HCT116 (cell line): ENCODE measurements at regions not wholly inside any gene's neighbourhood (a gene's known extent, or its start where the extent isn't known, plus 50 kb on each side); places are given as distances from the start of the nearest gene placed in this dataset.

ENCODE experiments used
- ATAC-seq: fragments of 200-7000 bp; cut with Tn5 transposase; 2 replicates; pipeline ENCODE4 v1.9.1; 2020; ENCODE audit warnings: mild to moderate bottlenecking, moderate library complexity
- BruUV-seq: library from RNA; stranded (reverse); fragments of 400-500 nt; replicated peaks from 2 replicates; lab custom pipeline; 2021; lab: Mats Ljungman, UMichigan
- CTCF ChIA-PET: fragments of 300-600 bp; sonication (Branson Sonifier 250); formaldehyde crosslinking; loops from one replicate; lab custom pipeline; 2021; ENCODE audit warnings: antibody characterized with exemption; lab: Charles Lee
- POLR2A ChIA-PET: fragments of 300-600, 350-600 bp; sonication (Branson Sonifier 250); formaldehyde crosslinking; loops from one replicate; lab custom pipeline; 2021; ENCODE audit warnings: antibody characterized with exemption; lab: Charles Lee
- RAD21 ChIA-PET, 2 experiments: fragments of 300-600 bp; sonication (Branson Sonifier 250); formaldehyde crosslinking; loops; one replicate each; lab custom pipeline; 2023; ENCODE audit warnings: low total read pairs in 2 of 2; ENCODE audit not compliant: uncharacterized antibody in 2 of 2, unreplicated experiment in 2 of 2, low non-redundant PET in 1 of 2; lab: Charles Lee
- DNase-seq: peaks from one replicate; pipeline ENCODE4 v3.0.0-alpha.2; 2010; ENCODE audit warnings: low read depth, low spot score
- H2AFZ ChIP-seq: fragments of 200-600 bp; shearing (Covaris generic), sonication (generic); 2 replicates; pipeline ENCODE4 v1.6.1; 2017; ENCODE audit warnings: low read depth, mixed run types, mixed read lengths, antibody characterized with exemption, low read length; ENCODE audit not compliant: poor library complexity, severe bottlenecking
- H3K27ac ChIP-seq: 2 replicates; pipeline ENCODE4 v1.5.1; 2012; ENCODE audit warnings: low read depth, low read length
- H3K27me3 ChIP-seq: fragments of 200-600 bp; sonication (generic); 2 replicates; pipeline ENCODE4 v1.6.1; 2016; ENCODE audit warnings: mixed run types, low read length, mixed read lengths; ENCODE audit not compliant: insufficient read depth
- H3K36me3 ChIP-seq, 2 experiments: fragments of 200-500 bp in 1 of 2; fragments of 200-600 bp in 1 of 2; sonication (Bioruptor generic) in 1 of 2; sonication (generic) in 1 of 2; 2 replicates each; pipeline versions ENCODE4 v1.5.1 to v1.6.1; 2014 to 2016; ENCODE audit warnings: low read length in 2 of 2, inconsistent platforms in 1 of 2, mixed read lengths in 1 of 2, mixed run types in 1 of 2; ENCODE audit not compliant: insufficient read depth in 2 of 2, control insufficient read depth in 1 of 2
- H3K4me1 ChIP-seq, 2 experiments: fragments of 200-600 bp in 1 of 2; sonication (generic) in 1 of 2; 2 replicates each; pipeline versions ENCODE4 v1.5.1 to v1.6.1; 2012 to 2017; ENCODE audit warnings: low read length in 2 of 2, inconsistent platforms in 1 of 2, mild to moderate bottlenecking in 1 of 2, mixed read lengths in 1 of 2, mixed run types in 1 of 2, moderate library complexity in 1 of 2; ENCODE audit not compliant: insufficient read depth in 2 of 2, control insufficient read depth in 1 of 2
- H3K4me2 ChIP-seq: fragments of 200-600 bp; sonication (generic); 2 replicates; pipeline ENCODE4 v1.6.1; 2017; ENCODE audit warnings: mixed run types, low read length, mixed read lengths
- H3K4me3 ChIP-seq, 2 experiments: fragments of 200-600 bp in 1 of 2; sonication (generic) in 1 of 2; replicated peaks in 1 of 2; 2 replicates each; pipeline ENCODE4 v1.5.1; 2011 to 2016; ENCODE audit warnings: low read length in 2 of 2, control low read depth in 1 of 2, low read depth in 1 of 2, mild to moderate bottlenecking in 1 of 2, mixed read lengths in 1 of 2, mixed run types in 1 of 2
- H3K79me2 ChIP-seq: fragments of 200-600 bp; sonication (generic); 2 replicates; pipeline ENCODE4 v1.6.1; 2017; ENCODE audit warnings: mild to moderate bottlenecking, mixed run types, low read length, moderate library complexity, mixed read lengths; ENCODE audit not compliant: insufficient read depth
- H3K9ac ChIP-seq: fragments of 200-600 bp; sonication (generic); 2 replicates; pipeline ENCODE4 v1.6.1; 2016; ENCODE audit warnings: low read length, mixed read lengths
- H3K9me2 ChIP-seq: fragments of 200-600 bp; sonication (generic), shearing (Covaris generic); 2 replicates; pipeline ENCODE4 v1.6.1; 2017; ENCODE audit warnings: mixed run types, mild to moderate bottlenecking, moderate library complexity; ENCODE audit not compliant: insufficient read depth
- H3K9me3 ChIP-seq, 2 experiments: fragments of 200-500 bp in 1 of 2; fragments of 200-600 bp in 1 of 2; sonication (Bioruptor generic) in 1 of 2; sonication (generic) in 1 of 2; 2 replicates each; pipeline ENCODE4 v1.6.1; 2014 to 2017; ENCODE audit warnings: low read length in 2 of 2, mixed read lengths in 2 of 2, inconsistent platforms in 1 of 2, low read depth in 1 of 2, mild to moderate bottlenecking in 1 of 2, mixed run types in 1 of 2, moderate library complexity in 1 of 2; ENCODE audit not compliant: control insufficient read depth in 1 of 2, insufficient read depth in 1 of 2
- H4K20me1 ChIP-seq: fragments of 200-600 bp; sonication (generic), shearing (Covaris generic); 2 replicates; pipeline ENCODE4 v1.6.1; 2017; ENCODE audit warnings: mixed run types, mild to moderate bottlenecking, moderate library complexity; ENCODE audit not compliant: insufficient read depth
- CEBPB ChIP-seq: IDR thresholded peaks from 2 replicates; pipeline ENCODE4 v1.6.1; 2012; ENCODE audit warnings: low read depth
- EGR1 ChIP-seq: IDR thresholded peaks from 2 replicates; pipeline ENCODE4 v1.6.1; 2012; ENCODE audit warnings: low read depth
- EZH2 ChIP-seq: fragments of 200-600 bp; sonication (generic); IDR thresholded peaks from 2 replicates; pipeline ENCODE4 v1.6.1; 2017; ENCODE audit warnings: antibody characterized with exemption, mixed run types
- MAX ChIP-seq: IDR thresholded peaks from 2 replicates; pipeline ENCODE4 v1.6.1; 2012
- POLR2A ChIP-seq: IDR thresholded peaks from 2 replicates; pipeline ENCODE4 v1.7.0; 2011; ENCODE audit warnings: borderline replicate concordance; ENCODE audit not compliant: insufficient read depth, insufficient read length; ENCODE audit errors: extremely low read depth
- POLR2AphosphoS5 ChIP-seq: IDR thresholded peaks from 2 replicates; pipeline ENCODE4 v1.6.1; 2011; ENCODE audit warnings: mild to moderate bottlenecking, low read depth, low read length, moderate library complexity
- REST ChIP-seq: IDR thresholded peaks from 2 replicates; pipeline ENCODE4 v1.6.1; 2012; ENCODE audit warnings: low read depth
- SP1 ChIP-seq: IDR thresholded peaks from 2 replicates; pipeline ENCODE4 v1.6.1; 2012; ENCODE audit warnings: low read depth
- SRF ChIP-seq: IDR thresholded peaks from 2 replicates; pipeline ENCODE4 v1.6.1; 2012; ENCODE audit warnings: low read depth
- YY1 ChIP-seq: IDR thresholded peaks from 2 replicates; pipeline ENCODE4 v1.6.1; 2011; ENCODE audit warnings: low read length, low read depth, moderate library complexity, mild to moderate bottlenecking; ENCODE audit not compliant: insufficient replicate concordance; ENCODE audit errors: extremely low read depth
- ZBTB33 ChIP-seq: IDR thresholded peaks from 2 replicates; pipeline ENCODE4 v1.6.1; 2011; ENCODE audit warnings: mild to moderate bottlenecking, low read length, moderate library complexity; ENCODE audit not compliant: insufficient replicate concordance; ENCODE audit errors: extremely low read depth
- intact Hi-C: fragments of 100-400 bp; cut with micrococcal nuclease; formaldehyde crosslinking; loops from 2 replicates; pipeline ENCODE4 v1.10.0; 2022

GRCh38 chr1:56378341-56379070 lies 200.9 kb downstream of the PLPP3 start:
- Histone ChIP-seq H3K79me2 (no peaks in the 10 kb centered on the region), H3K9ac (no peak overlapping the region), H2AFZ (no peak overlapping the region), H3K4me1 (peaks cover 0 to 11% of the 10 kb centered on the region in 2 experiments; a peak in 3 of 4 replicates), H3K4me3 (no peak overlapping the region), H3K27me3 (peaks cover 19% of the 10 kb centered on the region), H3K36me3 (no peaks in the 10 kb centered on the region), H3K27ac (no peak overlapping the region), H4K20me1 (no peaks in the 10 kb centered on the region), H3K9me3 (no peaks in the 10 kb centered on the region), H3K9me2 (no peaks in the 10 kb centered on the region), H3K4me2 (no peak overlapping the region)
- POLR2A ChIA-PET, result no interaction called here
- ATAC-seq (no peak), DNase-seq (no peak)
- intact Hi-C loops, result no loop called here
- RAD21 ChIA-PET, result no interaction called here
- no peak for TF ChIP-seq SRF
- TF ChIP-seq POLR2A, result no peak
- TF ChIP-seq CEBPB, result no peak
- TF ChIP-seq MAX, result no peak
- TF ChIP-seq YY1, result no peak
- no peak for TF ChIP-seq EGR1
- no peak for TF ChIP-seq REST
- TF ChIP-seq POLR2AphosphoS5, result no peak
- TF ChIP-seq EZH2, result no peak
- no peak for TF ChIP-seq ZBTB33
- TF ChIP-seq SP1, result no peak
- CTCF ChIA-PET, result no interaction called here
- no TSS peak for BruUV-seq
